GM18499 (cell line): ENCODE measurements at regions not wholly inside any gene's neighbourhood (a gene's known extent, or its start where the extent isn't known, plus 50 kb on each side); places are given as distances from the start of the nearest gene placed in this dataset.
"Not testable (repeated sequence)": the region's sequence is repeated elsewhere in the genome, so short reads cannot be mapped to it uniquely, and the experiment has no call there.

ENCODE experiments used
- ATAC-seq: cut with Tn5 transposase; IDR thresholded peaks from one replicate; pipeline ENCODE4 v1.9.1; 2021; ENCODE audit warnings: moderate number of reproducible peaks; ENCODE audit not compliant: insufficient read depth, unreplicated experiment

DNA sequence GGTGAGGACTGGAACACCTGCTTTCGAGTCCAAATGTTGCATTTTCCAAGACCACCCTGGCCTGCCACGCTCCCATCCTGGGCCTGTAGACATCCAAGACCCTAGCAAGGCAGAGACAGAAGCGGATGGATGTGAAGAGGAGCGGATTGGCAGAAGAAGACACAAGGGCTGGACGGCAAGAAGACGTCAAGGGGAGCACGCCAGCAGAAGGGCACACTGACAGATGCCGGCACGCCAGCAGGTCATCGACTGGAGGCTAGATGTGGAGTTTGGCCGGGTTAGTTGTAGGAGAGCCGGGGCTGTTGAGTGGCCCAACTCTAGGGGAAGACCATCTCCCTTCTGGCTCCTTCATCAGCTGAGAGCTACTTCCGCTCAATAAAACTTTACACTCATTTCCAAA is 251.6 kb downstream of the ZWINT start:
- no peak for ATAC-seq

DNA sequence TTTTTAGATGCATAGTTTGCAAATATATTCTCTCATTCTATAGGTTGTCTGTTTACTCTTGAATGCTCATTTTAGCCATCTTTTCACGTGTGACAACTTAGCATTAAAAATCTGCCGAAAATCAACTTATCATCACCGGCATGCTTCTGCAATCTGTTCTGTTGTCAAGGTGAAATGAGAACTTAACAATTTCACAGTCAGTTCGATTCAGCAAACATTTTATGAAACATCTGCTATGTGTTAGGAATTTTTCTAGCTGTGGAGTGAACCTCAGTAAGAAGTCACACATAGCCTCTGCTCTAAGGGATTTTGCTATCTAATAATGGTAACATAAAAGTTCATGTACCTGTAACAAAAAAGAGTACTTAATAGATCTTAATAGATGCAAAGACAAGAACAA is 256.1 kb downstream of the ZWINT start:
- no peak for ATAC-seq

DNA sequence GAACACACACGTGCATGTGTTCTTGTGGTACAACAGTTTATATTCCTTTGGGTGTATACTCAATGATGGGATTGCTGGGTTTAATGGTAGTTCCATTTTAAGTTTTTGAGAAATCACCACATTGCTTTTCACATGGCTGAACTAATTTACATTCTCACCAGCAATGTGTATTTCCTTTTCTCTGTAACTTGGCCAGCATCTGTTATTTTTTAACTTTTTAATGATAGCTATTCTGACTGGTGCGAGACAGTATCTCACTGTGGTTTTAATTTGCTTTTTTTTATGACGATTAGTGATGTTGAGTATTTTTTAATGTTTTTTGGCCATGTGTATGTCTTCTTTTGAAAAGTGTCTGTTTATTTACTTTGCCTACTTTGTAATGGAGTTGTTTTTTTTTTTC is 256.6 kb downstream of the ZWINT start:
- no peak for ATAC-seq

DNA sequence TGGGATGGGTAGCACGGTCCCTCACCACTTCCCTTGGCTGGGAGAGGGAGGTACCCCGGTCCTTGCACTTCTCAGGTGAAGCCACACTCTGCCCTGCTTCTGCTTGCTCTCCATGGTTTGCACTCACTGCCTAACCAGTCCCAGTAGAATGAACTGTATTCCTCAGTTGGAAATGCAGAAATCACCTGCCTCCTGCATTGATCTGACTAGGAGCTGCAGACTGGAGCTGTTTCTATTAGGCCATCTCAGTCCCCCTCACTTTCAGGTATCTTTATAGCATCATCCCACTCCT is 264.9 kb downstream of the ZWINT start:
- no peak for ATAC-seq

DNA sequence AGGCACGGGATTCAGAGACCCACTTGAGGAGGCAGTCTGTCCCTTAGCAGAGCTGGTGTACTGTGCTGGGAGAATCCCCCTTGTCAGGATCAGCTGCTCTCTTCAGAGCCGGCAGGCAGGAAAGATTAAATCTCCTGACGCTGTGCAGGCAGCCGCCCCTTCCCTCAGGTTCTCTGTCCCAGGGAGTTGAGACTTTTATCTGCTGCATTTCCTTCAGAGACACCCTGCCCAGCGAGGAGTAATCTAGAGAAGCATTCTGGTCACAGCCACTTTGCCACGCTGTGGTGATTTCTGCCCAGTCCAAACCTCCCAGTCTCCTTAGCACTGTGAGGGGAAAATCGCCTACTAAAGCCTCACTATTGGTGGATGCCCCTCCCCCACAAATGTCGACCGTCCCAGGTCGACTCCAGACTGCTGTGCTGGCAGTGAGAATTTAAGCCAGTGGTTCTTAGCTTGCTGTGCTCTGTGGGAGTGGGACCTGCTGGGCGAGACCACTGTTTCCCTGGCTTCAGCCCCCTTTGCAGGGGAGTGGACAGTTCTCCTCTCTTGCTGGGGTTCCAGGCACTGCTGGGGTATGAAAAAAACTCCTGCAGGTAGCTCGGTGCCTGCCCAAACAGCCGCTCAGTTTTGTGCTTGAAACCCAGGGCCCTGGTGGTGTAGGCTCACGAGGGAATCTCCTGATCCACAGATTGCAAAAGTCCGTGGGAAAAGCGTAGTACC is 265.4 kb downstream of the ZWINT start:
- no peak for ATAC-seq

DNA sequence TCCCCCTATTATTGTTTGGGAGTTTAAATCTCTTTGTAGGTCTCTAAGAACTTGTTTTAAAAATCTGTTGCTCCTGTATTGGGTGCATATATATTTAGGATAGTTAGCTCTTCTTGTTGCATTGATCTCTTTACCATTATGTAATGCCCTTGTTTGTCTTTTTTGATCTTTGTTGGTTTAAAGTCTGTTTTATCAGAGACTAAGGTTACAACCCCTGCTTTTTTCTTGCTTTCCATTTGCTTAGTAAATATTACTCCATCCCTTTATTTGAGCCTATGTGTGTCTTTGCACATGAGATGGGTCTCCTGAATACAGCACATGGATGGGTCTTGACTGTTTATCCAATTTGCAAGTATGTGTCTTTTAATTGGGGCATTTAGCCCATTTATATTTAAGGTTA is 267.4 kb downstream of the ZWINT start:
- ATAC-seq: not testable (repeated sequence)

DNA sequence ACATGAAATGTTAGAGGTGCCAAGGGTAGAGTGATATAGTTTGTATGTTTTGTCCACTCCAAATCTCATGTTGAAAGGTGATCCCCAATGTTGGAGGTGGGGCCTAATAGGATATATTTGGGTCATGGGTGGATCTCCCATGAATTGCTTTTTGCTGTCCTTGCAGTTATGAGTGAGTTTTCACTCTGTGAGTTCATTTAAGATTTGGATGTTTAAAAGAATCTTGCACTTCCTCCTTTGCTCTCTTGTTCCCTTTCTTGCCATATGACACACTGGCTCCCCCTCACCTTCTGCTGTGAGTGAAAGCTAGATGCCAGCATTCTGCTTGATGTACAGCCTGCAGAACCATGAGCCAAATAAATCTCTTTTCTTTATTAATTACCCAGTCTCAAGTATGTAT is 269.2 kb downstream of the ZWINT start:
- no peak for ATAC-seq

DNA sequence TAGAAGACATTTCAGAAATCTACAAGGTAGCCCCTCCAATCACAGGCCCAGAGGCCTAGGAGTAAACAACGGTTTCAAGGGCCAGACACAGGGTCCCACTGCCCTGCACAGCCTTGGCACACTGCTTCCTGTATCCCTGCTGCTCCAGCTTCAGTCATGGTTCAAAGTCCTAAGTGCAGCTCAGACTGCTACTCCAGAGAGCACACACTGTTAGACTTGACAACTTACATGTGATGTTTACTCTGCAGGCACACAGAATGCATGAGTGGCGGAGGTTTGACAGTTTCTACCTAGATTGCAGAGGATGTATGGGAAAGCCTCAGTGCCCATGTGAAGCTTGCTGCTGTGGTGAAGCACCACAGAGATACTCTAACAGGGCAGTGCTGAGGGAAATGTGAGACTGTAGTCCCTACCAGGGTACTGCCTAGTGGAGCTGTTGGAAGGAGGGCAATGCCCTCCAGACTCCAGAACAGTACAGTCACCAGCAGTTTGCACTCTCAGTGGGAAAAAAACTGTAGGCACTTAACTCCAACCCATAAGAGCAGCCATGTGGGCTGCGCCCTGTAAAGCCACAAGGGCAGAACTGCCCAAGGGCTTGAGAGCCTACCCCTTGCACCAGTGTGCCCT is 270.0 kb downstream of the ZWINT start:
- ATAC-seq: no peak

DNA sequence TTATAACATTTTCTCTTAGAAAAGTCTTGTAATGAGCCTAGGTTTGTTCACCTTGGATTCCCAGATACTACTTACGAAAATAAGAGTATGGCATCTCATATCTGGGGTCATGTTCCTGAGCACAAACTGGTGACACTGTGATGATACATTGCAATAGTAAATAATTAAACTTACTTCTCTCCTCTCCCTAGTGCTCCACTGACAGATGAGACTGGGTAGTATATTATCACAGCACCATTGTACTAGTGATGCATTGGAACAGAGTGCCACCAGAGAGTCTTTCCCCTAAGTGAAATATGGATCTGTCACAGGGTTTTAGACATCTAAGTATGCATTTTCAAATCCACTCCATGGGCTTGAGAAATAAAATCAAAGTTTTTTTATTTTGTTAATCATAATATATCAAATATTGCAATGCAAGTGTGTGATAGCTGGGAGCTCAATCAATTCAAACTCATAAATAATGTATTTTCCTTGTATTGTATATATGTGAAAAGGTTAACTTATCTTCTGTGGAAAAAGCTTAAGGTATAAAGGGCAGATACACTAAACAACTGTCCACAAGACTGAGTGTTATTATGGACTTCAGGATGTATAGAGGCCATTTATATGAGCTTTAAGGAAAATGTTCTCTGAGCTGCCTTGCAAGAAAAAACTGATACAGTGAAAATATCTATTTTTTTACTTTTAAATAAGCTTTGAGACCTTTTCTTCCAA is 275.5 kb downstream of the ZWINT start:
- no peak for ATAC-seq

DNA sequence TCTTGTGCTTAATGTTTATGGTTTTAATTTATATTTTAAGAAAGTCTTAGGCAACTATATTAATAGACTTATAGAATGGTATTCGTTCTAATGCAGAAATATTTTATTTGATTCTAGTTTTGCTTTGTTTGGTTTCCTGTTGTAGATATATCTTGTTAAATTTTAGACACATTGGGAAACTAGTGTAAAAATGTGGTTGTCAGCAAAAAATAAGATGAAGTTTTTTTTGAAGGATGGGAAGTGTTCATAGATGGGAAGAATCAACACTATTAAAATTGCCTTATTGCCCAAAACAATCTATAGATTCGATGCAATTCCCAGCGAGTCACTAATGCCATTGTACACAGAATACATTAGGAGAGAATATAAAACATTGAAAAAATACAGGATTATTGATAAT is 278.9 kb downstream of the ZWINT start:
- ATAC-seq: no peak

DNA sequence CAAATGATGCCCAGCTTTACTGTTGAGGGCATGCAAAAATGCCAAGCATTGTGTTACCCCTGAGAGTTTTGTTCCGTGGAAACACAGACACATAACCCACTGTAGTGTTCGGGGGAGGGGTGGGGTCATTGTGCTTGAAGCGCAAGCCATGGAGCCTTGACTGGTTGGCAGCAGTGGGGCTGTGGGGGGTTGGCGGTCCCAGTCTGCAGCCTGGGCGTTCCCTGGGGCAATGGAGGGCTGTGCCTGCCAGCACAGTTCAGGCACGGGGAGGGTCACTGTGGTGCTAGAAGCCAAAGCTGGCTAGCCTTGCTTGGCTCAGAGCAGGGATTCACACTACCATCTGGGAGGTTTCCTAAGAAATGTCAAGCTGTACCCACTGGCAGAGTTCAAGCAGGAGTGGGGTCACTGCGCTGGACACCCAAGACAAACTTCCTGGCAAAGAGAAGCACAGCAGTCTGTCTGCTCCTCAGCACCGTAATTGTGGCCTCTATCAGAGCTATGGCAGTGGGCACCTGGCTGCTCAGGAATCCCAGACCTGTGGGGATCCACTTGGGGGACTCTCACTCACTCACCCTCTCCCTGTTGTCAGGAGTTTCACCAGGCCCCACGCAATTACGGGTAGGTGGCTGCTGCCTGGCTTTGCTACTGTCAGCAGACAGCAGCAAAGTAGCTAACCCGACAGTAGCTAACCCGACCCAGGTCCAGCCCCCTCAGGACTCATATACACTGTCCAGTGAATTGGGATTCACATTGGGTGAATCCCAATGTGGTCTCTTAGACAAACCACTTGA is 292.4 kb downstream of the ZWINT start:
- no peak for ATAC-seq

DNA sequence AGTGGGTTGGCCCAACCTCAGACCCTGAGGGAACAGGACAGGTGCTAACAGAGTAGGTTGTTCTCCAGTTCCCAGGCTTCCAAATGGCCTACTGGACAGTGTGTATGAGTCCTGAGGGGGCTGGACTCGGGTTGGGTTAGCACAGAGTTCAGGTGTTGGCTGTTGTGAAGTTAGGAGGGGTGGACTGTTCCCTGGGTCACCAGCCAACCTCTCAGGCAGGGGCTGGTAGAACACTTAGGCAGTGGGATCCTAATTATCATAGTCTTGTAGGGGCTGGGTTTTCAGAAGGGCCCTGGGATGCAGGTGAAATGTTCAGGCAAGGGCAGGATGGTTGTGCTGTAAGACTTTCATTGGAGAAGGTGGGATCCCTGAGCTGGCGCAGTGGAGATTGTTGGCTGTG is 293.0 kb downstream of the ZWINT start:
- no peak for ATAC-seq

DNA sequence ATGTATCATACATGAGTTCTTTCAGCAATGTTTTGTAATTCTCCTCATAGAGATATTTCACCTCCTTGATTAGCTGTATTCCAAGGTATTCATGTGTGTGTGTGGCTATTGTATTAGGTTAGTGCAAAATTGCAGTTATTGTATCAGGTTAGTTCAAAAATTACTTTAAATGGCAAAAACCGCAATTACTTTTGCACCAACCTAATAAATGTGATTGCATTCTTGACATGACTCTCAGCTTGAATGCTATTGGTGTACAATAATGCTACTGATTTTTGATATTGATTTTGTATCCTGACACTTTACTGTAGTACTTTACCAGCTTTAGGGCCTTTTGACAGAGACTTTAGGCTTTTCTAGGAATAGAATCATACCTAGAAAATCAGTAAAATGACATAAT is 297.4 kb downstream of the ZWINT start:
- no peak for ATAC-seq

DNA sequence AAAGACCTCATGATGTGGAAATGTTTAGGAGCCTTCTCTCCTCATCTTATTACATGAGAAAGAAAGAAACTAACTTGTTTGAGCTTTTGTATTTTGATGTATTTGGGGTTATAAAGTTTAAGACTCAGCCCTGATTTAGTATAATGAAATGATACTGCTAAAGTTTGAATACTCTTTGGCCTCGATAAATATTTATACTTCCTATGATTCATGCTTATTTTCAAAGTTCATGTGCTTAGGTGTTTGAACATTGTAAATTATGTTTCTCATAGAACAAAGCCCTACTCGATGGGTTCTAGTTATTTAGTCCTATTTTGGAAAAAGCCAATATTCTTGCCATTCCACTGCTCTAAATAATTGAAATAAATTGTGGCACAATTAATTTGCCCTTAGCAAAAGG is 303.2 kb downstream of the ZWINT start:
- ATAC-seq: no peak

DNA sequence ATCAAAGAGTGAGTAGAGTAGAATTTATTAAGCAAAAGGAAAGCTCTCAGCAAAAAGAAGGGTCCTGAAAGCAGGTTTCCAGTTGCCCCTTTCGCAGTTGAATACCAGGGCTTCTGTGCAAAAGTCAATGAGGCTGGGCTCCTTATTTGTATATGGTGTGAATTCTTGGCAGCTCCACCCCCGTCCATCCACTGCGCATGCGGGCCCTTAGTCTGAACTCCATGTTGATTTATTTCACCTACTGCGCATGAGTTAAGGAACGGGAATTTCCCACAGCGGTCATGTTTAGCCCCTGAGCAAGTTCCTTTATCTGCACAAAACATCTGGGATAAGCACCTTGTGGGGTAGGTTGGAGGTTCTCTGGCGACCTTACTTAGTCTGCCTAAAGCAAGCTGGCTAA is 325.6 kb downstream of the ZWINT start:
- ATAC-seq: no peak

DNA sequence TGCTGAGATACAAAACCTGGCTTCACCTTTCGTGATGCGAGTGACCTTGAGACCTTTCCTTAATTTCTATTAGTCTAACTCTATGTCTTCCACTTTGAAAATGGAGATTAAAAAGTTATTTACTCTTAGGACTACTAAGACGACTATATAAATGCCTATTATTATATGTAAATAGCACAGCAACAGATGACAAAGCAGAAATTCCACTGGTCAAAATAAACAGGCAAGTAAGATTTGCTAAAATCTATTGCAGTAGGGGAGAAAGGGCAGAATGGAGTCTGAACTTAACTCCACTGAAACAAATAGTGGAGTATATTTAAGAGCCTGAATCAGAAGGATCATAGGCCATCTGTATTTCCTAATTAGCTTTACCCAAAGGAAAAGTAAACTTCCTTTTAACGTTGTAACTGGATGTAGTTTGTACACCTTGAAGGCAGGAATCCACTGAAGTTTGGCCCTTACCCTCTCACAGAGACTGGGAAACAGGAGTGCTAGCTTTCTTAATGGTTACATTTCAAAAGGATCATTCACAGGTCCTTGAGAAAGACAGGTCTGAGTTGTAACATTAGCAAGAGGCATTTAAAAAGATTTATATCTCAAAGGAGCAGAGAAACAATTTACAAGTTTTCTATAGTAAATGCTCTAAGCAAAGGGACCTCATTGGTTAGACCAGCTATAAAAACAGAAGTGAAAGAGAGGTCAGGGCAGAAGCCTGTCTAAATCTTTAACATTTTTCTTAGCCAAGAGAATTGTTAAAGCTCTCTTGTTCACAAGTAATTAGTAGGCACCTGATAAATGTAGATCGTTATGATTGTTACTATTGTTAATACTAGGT is 332.5 kb downstream of the ZWINT start:
- no peak for ATAC-seq

DNA sequence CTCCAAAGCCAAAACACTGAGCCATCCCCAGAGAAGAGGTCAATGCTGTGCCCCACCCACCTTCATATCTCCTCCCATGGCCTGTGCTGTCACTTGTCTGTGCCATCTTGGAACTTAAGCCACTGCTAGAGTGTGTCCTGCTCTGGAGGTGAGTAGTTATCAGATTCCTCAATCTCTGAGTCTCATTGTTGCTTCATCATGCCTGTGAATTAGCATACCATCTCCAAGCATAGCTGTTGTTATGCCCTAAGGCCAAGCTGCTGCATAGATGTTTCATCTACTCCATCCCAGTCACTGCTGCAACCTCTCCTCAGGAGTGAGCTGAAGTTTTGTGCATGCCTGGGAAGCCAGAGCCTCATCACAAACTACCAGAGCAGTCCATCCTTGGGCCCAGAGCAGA is 349.0 kb downstream of the ZWINT start:
- no peak for ATAC-seq

DNA sequence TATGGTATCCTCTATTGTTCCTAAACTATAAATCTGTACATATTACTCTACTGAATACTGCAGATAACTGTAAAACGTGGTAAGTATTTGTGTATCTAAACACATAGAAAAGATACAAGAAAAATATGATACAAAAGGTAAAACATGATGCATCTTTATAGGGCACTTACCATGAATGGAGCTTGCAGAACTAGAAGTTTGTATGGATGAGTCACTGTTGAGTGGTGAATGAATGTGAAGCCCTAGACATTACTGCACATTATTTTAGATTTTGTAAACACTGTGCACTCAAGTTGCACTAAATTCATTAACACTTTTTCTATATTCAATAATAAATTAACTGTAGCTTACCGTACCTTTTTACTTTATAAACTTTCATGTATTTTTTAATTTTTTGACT is 357.5 kb downstream of the ZWINT start:
- no peak for ATAC-seq

DNA sequence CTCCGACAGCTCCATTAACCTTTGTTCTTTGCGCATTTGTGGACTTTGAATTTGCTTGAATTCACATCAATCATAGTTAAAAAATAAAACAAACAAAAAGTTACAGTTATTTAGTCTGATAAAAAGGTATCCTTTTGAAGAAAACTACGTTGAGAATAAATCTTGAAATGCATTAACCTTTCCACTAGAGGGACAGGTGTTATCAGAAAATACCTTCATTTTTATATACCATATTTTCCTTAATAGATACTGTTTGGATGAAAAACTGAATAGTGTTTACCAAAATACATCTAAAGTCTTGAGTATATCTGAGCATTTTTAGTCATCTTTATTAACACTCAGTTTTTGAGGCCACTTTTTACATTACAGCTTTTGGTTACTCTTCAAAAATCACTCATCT is 371.9 kb downstream of the ZWINT start:
- ATAC-seq: no peak

DNA sequence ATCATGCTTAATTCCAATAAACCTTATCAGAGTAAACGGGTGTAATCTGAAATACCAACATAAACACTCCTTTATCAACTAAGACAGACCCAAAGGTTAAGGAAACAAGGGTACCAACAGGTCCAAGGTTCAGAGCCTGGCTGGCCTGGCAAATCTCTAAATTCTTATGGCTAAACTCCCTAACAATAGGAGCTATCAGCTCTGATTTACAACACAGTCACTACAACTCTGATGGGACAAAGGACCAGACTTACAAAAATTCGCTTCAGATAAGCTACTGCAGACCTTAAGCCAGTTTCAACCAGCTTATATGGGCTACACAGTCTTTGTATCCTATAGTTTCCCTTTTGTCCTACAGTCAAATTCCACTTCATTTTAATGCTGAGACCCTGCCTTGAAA is 381.9 kb downstream of the ZWINT start:
- no peak for ATAC-seq
